IMR-90 (cell line): ENCODE measurements at regions not wholly inside any gene's neighbourhood (a gene's known extent, or its start where the extent isn't known, plus 50 kb on each side); places are given as distances from the start of the nearest gene placed in this dataset.

Experiments used
- ATAC-seq: fragments of 200-7000 bp; cut with Tn5 transposase; 2 replicates; pipeline ENCODE4 v1.9.1; 2020; ENCODE audit warnings: low read depth, mild to moderate bottlenecking, moderate library complexity
- BruUV-seq: library from RNA; stranded (reverse); fragments of 400-500 nt; replicated peaks from 2 replicates; lab custom pipeline; 2021; lab: Mats Ljungman, UMichigan
- CTCF ChIA-PET: fragments of 300-600 bp; formaldehyde crosslinking; extraction: SDS; loops from one replicate; lab custom pipeline; 2021; ENCODE audit warnings: antibody characterized with exemption; lab: Yijun Ruan, JAX
- POLR2A ChIA-PET: fragments of 300-600 bp; sonication (Branson Sonifier 250); formaldehyde crosslinking; loops from one replicate; lab custom pipeline; 2022; ENCODE audit warnings: antibody characterized with exemption; ENCODE audit not compliant: unreplicated experiment; lab: Charles Lee
- DNase-seq: peaks from one replicate; pipeline ENCODE4 v3.0.0; 2013
- H2AFZ ChIP-seq: replicated peaks from 2 replicates; pipeline ENCODE3; 2013; ENCODE audit warnings: low read length, mild to moderate bottlenecking; ENCODE audit not compliant: poor library complexity
- H2AK5ac ChIP-seq: 2 replicates; pipeline ENCODE4 v1.6.1; 2013; ENCODE audit warnings: low read depth, low read length, inconsistent platforms
- H2AK9ac ChIP-seq: replicated peaks from 2 replicates; pipeline ENCODE3; 2013; ENCODE audit warnings: mild to moderate bottlenecking, low read depth, low read length, moderate library complexity; ENCODE audit not compliant: poor library complexity
- H2BK120ac ChIP-seq: 2 replicates; pipeline ENCODE4 v1.6.1; 2013; ENCODE audit warnings: low read depth, low read length, inconsistent platforms
- H2BK15ac ChIP-seq: 3 replicates; pipeline ENCODE4 v1.6.1; 2013; ENCODE audit warnings: low read depth, low read length, inconsistent platforms
- H2BK20ac ChIP-seq: 2 replicates; pipeline ENCODE4 v1.6.1; 2013; ENCODE audit warnings: low read depth, mild to moderate bottlenecking, inconsistent platforms, low read length, moderate library complexity
- H2BK5ac ChIP-seq: 2 replicates; pipeline ENCODE4 v1.6.1; 2013; ENCODE audit warnings: mild to moderate bottlenecking, low read depth, low read length, inconsistent platforms; ENCODE audit not compliant: poor library complexity, severe bottlenecking
- H3K14ac ChIP-seq: replicated peaks from 2 replicates; pipeline ENCODE4 v1.6.1; 2013; ENCODE audit warnings: low read depth, low read length, inconsistent platforms
- H3K18ac ChIP-seq: 2 replicates; pipeline ENCODE4 v1.6.1; 2013; ENCODE audit warnings: low read depth, low read length, control low read depth
- H3K23ac ChIP-seq: 2 replicates; pipeline ENCODE4 v1.6.1; 2013; ENCODE audit warnings: low read depth, low read length, inconsistent platforms
- H3K27ac ChIP-seq: 2 replicates; pipeline ENCODE4 v1.5.1; 2013; ENCODE audit warnings: mild to moderate bottlenecking, control low read depth, low read length; ENCODE audit not compliant: insufficient read depth
- H3K27me3 ChIP-seq: 2 replicates; pipeline ENCODE4 v1.6.1; 2013; ENCODE audit warnings: low read length; ENCODE audit not compliant: control insufficient read depth, insufficient read depth
- H3K36me3 ChIP-seq: 2 replicates; pipeline ENCODE4 v1.6.1; 2013; ENCODE audit warnings: low read length, mixed read lengths; ENCODE audit not compliant: control insufficient read depth, insufficient read depth
- H3K4ac ChIP-seq: 2 replicates; pipeline ENCODE4 v1.6.1; 2013; ENCODE audit warnings: low read depth, low read length, inconsistent platforms
- H3K4me1 ChIP-seq: 2 replicates; pipeline ENCODE4 v1.6.1; 2013; ENCODE audit warnings: low read length, mixed read lengths; ENCODE audit not compliant: control insufficient read depth, insufficient read depth
- H3K4me2 ChIP-seq: 2 replicates; pipeline ENCODE4 v1.6.1; 2013; ENCODE audit warnings: low read depth, mild to moderate bottlenecking, control low read depth, low read length, moderate library complexity
- H3K4me3 ChIP-seq: 2 replicates; pipeline ENCODE4 v1.5.1; 2013; ENCODE audit warnings: low read depth, mild to moderate bottlenecking, control low read depth, low read length, moderate library complexity; ENCODE audit not compliant: insufficient read depth
- H3K56ac ChIP-seq: 2 replicates; pipeline ENCODE4 v1.6.1; 2013; ENCODE audit warnings: low read length, inconsistent platforms; ENCODE audit not compliant: insufficient read depth; ENCODE audit errors: extremely low read depth
- H3K79me1 ChIP-seq, 2 experiments: 2 replicates each; pipeline ENCODE4 v1.6.1; 2013; ENCODE audit warnings: low read length in 2 of 2, inconsistent platforms in 1 of 2, low read depth in 1 of 2
- H3K9ac ChIP-seq: 2 replicates; pipeline ENCODE4 v1.6.1; 2013; ENCODE audit warnings: low read depth, low read length, control low read depth
- H3K9me1 ChIP-seq: 2 replicates; pipeline ENCODE4 v1.6.1; 2013; ENCODE audit warnings: low read length, inconsistent platforms; ENCODE audit not compliant: insufficient read depth
- H3K9me3 ChIP-seq: 2 replicates; pipeline ENCODE4 v1.6.1; 2013; ENCODE audit warnings: low read length; ENCODE audit not compliant: control insufficient read depth, insufficient read depth
- H4K20me1 ChIP-seq: 2 replicates; pipeline ENCODE4 v1.6.1; 2013; ENCODE audit warnings: low read length, inconsistent platforms; ENCODE audit not compliant: insufficient read depth
- H4K5ac ChIP-seq: 2 replicates; pipeline ENCODE4 v1.6.1; 2013; ENCODE audit warnings: mild to moderate bottlenecking, low read depth, low read length, control low read depth
- H4K8ac ChIP-seq, 2 experiments: 2 replicates each; pipeline ENCODE4 v1.6.1; 2013; ENCODE audit warnings: low read depth in 2 of 2, low read length in 2 of 2, control low read depth in 1 of 2, inconsistent platforms in 1 of 2
- H4K91ac ChIP-seq: 2 replicates; pipeline ENCODE4 v1.6.1; 2013; ENCODE audit warnings: low read depth, low read length, inconsistent platforms; ENCODE audit not compliant: insufficient read depth
- MAFK ChIP-seq: IDR thresholded peaks from 2 replicates; pipeline ENCODE4 v1.6.1; 2012; ENCODE audit warnings: low read depth, low read length, improper control_type of control experiment
- MXI1 ChIP-seq: IDR thresholded peaks from 2 replicates; pipeline ENCODE4 v1.6.1; 2012; ENCODE audit warnings: low read depth, mild to moderate bottlenecking, low read length, moderate library complexity, borderline replicate concordance
- RFX5 ChIP-seq: IDR thresholded peaks from 2 replicates; pipeline ENCODE4 v1.8.0; 2012; ENCODE audit warnings: low read depth, mild to moderate bottlenecking, low read length, moderate library complexity
- SMC3 ChIP-seq: fragments of 150-350 bp; IDR thresholded peaks from 2 replicates; pipeline ENCODE4 v1.6.1; 2016; ENCODE audit warnings: low read depth, mild to moderate bottlenecking, antibody characterized with exemption, low read length, moderate library complexity
- WGBS, 2 experiments: methylation state at CpG; one replicate each; pipeline versions ENCODE4 v1.1.5 to v1.1.7; 2013; ENCODE audit warnings: missing lambda C conversion rate in 2 of 2; ENCODE audit not compliant: insufficient read length in 1 of 2; ENCODE audit errors: extremely low coverage in 2 of 2; 5-methylcytosine and 5-hydroxymethylcytosine counted together
- dilution Hi-C: fragments of 300-500 bp; cut with HindIII; formaldehyde crosslinking; loops from one replicate; pipeline ENCODE4 v1.14.3; 2018; ENCODE audit warnings: low sequenced_read_pairs; ENCODE audit not compliant: unreplicated experiment
- in situ Hi-C: fragments of 300-500 bp; cut with MboI; formaldehyde crosslinking; loops from 3 replicates; pipeline ENCODE4 v1.14.3; 2019; ENCODE audit warnings: low sequenced_read_pairs, inconsistent platforms, mixed read lengths
- intact Hi-C: fragments of 100-400 bp; cut with micrococcal nuclease; formaldehyde crosslinking; loops from 2 replicates; pipeline ENCODE4 v1.10.0; 2022
- TF ChIP-seq, protein P1 (sequence below): conservative IDR thresholded peaks from 2 replicates; pipeline ENCODE4 v1.5.1; 2012; ENCODE audit warnings: mild to moderate bottlenecking, low read depth, low read length, improper control_type of control experiment

DNA sequence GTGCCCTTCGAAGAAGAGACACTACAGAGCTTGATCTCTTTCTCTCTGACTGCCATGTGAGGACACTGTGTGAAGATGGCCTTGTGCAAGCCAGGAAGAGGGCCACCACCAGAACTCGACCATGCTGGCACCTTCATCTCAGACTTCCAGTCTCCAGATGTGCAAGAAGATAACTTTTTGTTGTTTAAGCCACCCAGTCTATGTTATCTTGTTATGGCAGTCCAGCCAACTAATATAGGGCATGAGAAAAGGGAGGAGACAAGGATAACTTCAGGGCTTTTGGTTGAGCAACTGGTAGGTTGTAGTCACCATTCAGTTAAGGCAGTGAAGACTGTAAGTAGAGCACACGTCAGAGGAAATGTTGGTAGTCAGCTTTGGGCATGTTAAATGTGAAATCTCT, 515.5 kb downstream of the CSNK1G3 start:
- intact Hi-C loops, result no loop called here
- H3K4me3 ChIP-seq, result no peak overlapping the region
- no peaks in the 10 kb centered on the region for H3K36me3 ChIP-seq
- H3K23ac ChIP-seq, result no peak overlapping the region
- H3K56ac ChIP-seq, result no peak overlapping the region
- peaks cover 2% of the 10 kb centered on the region; the same call in 1 of the 2 replicates for H3K4me1 ChIP-seq
- no peak for ATAC-seq
- no peak overlapping the region for H4K8ac ChIP-seq
- in situ Hi-C loops, result no loop called here
- TF ChIP-seq SMC3 (no peak), RFX5 (no peak), MAFK (no peak), MXI1 (no peak)
- TF ChIP-seq, protein P1, sequence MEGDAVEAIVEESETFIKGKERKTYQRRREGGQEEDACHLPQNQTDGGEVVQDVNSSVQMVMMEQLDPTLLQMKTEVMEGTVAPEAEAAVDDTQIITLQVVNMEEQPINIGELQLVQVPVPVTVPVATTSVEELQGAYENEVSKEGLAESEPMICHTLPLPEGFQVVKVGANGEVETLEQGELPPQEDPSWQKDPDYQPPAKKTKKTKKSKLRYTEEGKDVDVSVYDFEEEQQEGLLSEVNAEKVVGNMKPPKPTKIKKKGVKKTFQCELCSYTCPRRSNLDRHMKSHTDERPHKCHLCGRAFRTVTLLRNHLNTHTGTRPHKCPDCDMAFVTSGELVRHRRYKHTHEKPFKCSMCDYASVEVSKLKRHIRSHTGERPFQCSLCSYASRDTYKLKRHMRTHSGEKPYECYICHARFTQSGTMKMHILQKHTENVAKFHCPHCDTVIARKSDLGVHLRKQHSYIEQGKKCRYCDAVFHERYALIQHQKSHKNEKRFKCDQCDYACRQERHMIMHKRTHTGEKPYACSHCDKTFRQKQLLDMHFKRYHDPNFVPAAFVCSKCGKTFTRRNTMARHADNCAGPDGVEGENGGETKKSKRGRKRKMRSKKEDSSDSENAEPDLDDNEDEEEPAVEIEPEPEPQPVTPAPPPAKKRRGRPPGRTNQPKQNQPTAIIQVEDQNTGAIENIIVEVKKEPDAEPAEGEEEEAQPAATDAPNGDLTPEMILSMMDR, result no peak
- no peak overlapping the region for H4K5ac ChIP-seq
- H2AFZ ChIP-seq, result no peak overlapping the region
- no peak overlapping the region for H4K91ac ChIP-seq
- H3K27ac ChIP-seq, result no peak overlapping the region
- H4K20me1 ChIP-seq, result no peaks in the 10 kb centered on the region
- no peaks in the 10 kb centered on the region for H3K27me3 ChIP-seq
- no peak overlapping the region for H2BK5ac ChIP-seq
- no peak overlapping the region for H2AK9ac ChIP-seq
- CTCF ChIA-PET, result no interaction called here
- BruUV-seq, result no TSS peak
- POLR2A ChIA-PET, result no interaction called here
- no peak overlapping the region for H3K4ac ChIP-seq
- dilution Hi-C loops, result no loop called here
- no peak overlapping the region for H3K4me2 ChIP-seq
- H2BK120ac ChIP-seq, result no peak overlapping the region
- no peak overlapping the region for H3K18ac ChIP-seq
- H2BK15ac ChIP-seq, result no peak overlapping the region
- H3K9me3 ChIP-seq, result no peaks in the 10 kb centered on the region
- no peak overlapping the region for H3K14ac ChIP-seq
- no peaks in the 10 kb centered on the region for H3K79me1 ChIP-seq
- H3K9ac ChIP-seq, result no peak overlapping the region
- no peak for DNase-seq
- H2AK5ac ChIP-seq, result no peak overlapping the region
- WGBS, 2 experiments, result no CpG with 5 or more reads among the region's 3 CpGs
- H3K9me1 ChIP-seq, result no peaks in the 10 kb centered on the region
- no peak overlapping the region for H2BK20ac ChIP-seq
